H1 (cell line): ENCODE measurements at regions not wholly inside any gene's neighbourhood (a gene's known extent, or its start where the extent isn't known, plus 50 kb on each side); places are given as distances from the start of the nearest gene placed in this dataset.

Experiments
- CTCF ChIA-PET: fragments of 300-600 bp; sonication (Branson Sonifier 250); formaldehyde crosslinking; loops from one replicate; lab custom pipeline; 2021; ENCODE audit not compliant: partially characterized antibody; lab: Charles Lee
- POLR2A ChIA-PET: fragments of 300-600 bp; sonication (Branson Sonifier 250); formaldehyde crosslinking; loops from one replicate; lab custom pipeline; 2021; ENCODE audit warnings: inconsistent platforms; ENCODE audit not compliant: partially characterized antibody; lab: Charles Lee
- DNase-seq, 2 experiments: peaks; one replicate each; pipeline versions ENCODE4 v3.0.0 to v3.0.0-alpha.2; 2010 to 2022; ENCODE audit warnings: low spot score in 2 of 2, low read depth in 1 of 2, mixed read lengths in 1 of 2
- FAIRE-seq: peaks from 2 replicates; lab custom pipeline; 2011; peaks lifted over from hg19 to GRCh38; lab: Jason Lieb, UNC
- H2AFZ ChIP-seq: 2 replicates; pipeline ENCODE4 v1.8.1; 2012; ENCODE audit warnings: low read length, inconsistent platforms
- H2AK5ac ChIP-seq: 2 replicates; pipeline ENCODE4 v1.6.1; 2013; ENCODE audit warnings: low read depth, low read length
- H2BK120ac ChIP-seq: replicated peaks from 2 replicates; pipeline ENCODE3; 2013; ENCODE audit warnings: low read depth, low read length, inconsistent platforms
- H2BK12ac ChIP-seq: 2 replicates; pipeline ENCODE4 v1.6.1; 2013; ENCODE audit warnings: low read depth, low read length
- H2BK15ac ChIP-seq: 2 replicates; pipeline ENCODE4 v1.6.1; 2013; ENCODE audit warnings: low read length
- H2BK20ac ChIP-seq: 2 replicates; pipeline ENCODE4 v1.6.1; 2013; ENCODE audit warnings: low read length
- H2BK5ac ChIP-seq: 2 replicates; pipeline ENCODE4 v1.6.1; 2013; ENCODE audit warnings: low read depth, low read length
- H3K14ac ChIP-seq: 2 replicates; pipeline ENCODE4 v1.6.1; 2013; ENCODE audit warnings: inconsistent platforms; ENCODE audit not compliant: insufficient read length
- H3K18ac ChIP-seq: 2 replicates; pipeline ENCODE4 v1.6.1; 2013; ENCODE audit warnings: low read length; ENCODE audit errors: extremely low read depth
- H3K23ac ChIP-seq: 2 replicates; pipeline ENCODE4 v1.6.1; 2013; ENCODE audit warnings: inconsistent platforms; ENCODE audit not compliant: insufficient read length
- H3K23me2 ChIP-seq: 2 replicates; pipeline ENCODE4 v1.6.1; 2013; ENCODE audit warnings: low read depth, low read length
- H3K27ac ChIP-seq: 2 replicates; pipeline ENCODE4 v1.6.1; 2011; ENCODE audit warnings: low read depth, low read length, inconsistent platforms
- H3K27me3 ChIP-seq, 4 experiments: replicated peaks in 1 of 4; 1 replicate in 1 of 4; 2 replicates in 3 of 4; pipeline versions ENCODE4 v1.6.1 to v1.8.1; 2011 to 2013; ENCODE audit warnings: low read length in 3 of 4, mild to moderate bottlenecking in 3 of 4, inconsistent platforms in 2 of 4, mixed read lengths in 2 of 4, moderate library complexity in 1 of 4; ENCODE audit not compliant: control insufficient read depth in 3 of 4, insufficient read depth in 3 of 4; ENCODE audit errors: extremely low read depth in 1 of 4
- H3K36me3 ChIP-seq, 4 experiments: 2 replicates each; pipeline versions ENCODE4 v1.6.1 to v1.8.1; 2011 to 2013; ENCODE audit warnings: mild to moderate bottlenecking in 4 of 4, low read length in 3 of 4, moderate library complexity in 2 of 4, control low read depth in 1 of 4, inconsistent platforms in 1 of 4; ENCODE audit not compliant: insufficient read depth in 4 of 4, control insufficient read depth in 2 of 4
- H3K4ac ChIP-seq: replicated peaks from 2 replicates; pipeline ENCODE3; 2013; ENCODE audit warnings: low read length, low read depth, mixed read lengths, inconsistent platforms; ENCODE audit not compliant: insufficient read length
- H3K4me1 ChIP-seq, 4 experiments: replicated peaks in 1 of 4; 1 replicate in 1 of 4; 2 replicates in 3 of 4; pipeline versions ENCODE4 v1.6.1 to v1.8.1; 2011 to 2013; ENCODE audit warnings: low read length in 3 of 4, inconsistent platforms in 2 of 4, mixed read lengths in 1 of 4; ENCODE audit not compliant: insufficient read depth in 4 of 4, control insufficient read depth in 3 of 4
- H3K4me2 ChIP-seq, 2 experiments: 2 replicates each; pipeline versions ENCODE4 v1.6.1 to v1.8.1; 2011 to 2013; ENCODE audit warnings: low read depth in 2 of 2, low read length in 2 of 2, control low read depth in 1 of 2, inconsistent platforms in 1 of 2, mild to moderate bottlenecking in 1 of 2; ENCODE audit not compliant: insufficient read depth in 1 of 2
- H3K4me3 ChIP-seq, 4 experiments: fragments of 200-600, 300-600 bp in 1 of 4; sonication (generic), shearing (Covaris generic), sonication (Bioruptor Twin) in 1 of 4; 2 replicates each; pipeline versions ENCODE4 v1.5.1 to v1.8.1; 2011 to 2016; ENCODE audit warnings: low read length in 4 of 4, low read depth in 3 of 4, control low read depth in 2 of 4, inconsistent platforms in 2 of 4, mild to moderate bottlenecking in 2 of 4, mixed read lengths in 1 of 4, moderate library complexity in 1 of 4; ENCODE audit not compliant: insufficient read depth in 2 of 4; ENCODE audit errors: extremely low read depth in 1 of 4
- H3K56ac ChIP-seq: replicated peaks from 2 replicates; pipeline ENCODE3; 2013; ENCODE audit warnings: low read depth, mild to moderate bottlenecking, mixed read lengths, low read length, inconsistent platforms; ENCODE audit not compliant: insufficient read length
- H3K79me1 ChIP-seq: 2 replicates; pipeline ENCODE4 v1.6.1; 2013; ENCODE audit warnings: low read depth, low read length, control low read depth
- H3K79me2 ChIP-seq, 2 experiments: 2 replicates each; pipeline versions ENCODE4 v1.6.1 to v1.8.1; 2012 to 2013; ENCODE audit warnings: low read length in 2 of 2, mild to moderate bottlenecking in 2 of 2, inconsistent platforms in 1 of 2; ENCODE audit not compliant: insufficient read depth in 2 of 2, control insufficient read depth in 1 of 2
- H3K9ac ChIP-seq, 4 experiments: replicated peaks in 1 of 4; 1 replicate in 1 of 4; 2 replicates in 3 of 4; pipeline versions ENCODE4 v1.6.1 to v1.8.1; 2011 to 2013; ENCODE audit warnings: low read depth in 3 of 4, low read length in 3 of 4, control low read depth in 2 of 4, mild to moderate bottlenecking in 2 of 4, moderate library complexity in 2 of 4, inconsistent platforms in 1 of 4; ENCODE audit errors: extremely low read depth in 1 of 4
- H3K9me3 ChIP-seq, 2 experiments: 2 replicates each; pipeline versions ENCODE4 v1.6.1 to v1.8.1; 2012 to 2013; ENCODE audit warnings: mild to moderate bottlenecking in 2 of 2, moderate library complexity in 2 of 2, control low read depth in 1 of 2, inconsistent platforms in 1 of 2, low read depth in 1 of 2, low read length in 1 of 2, mixed read lengths in 1 of 2; ENCODE audit not compliant: insufficient read depth in 2 of 2
- H4K20me1 ChIP-seq, 2 experiments: replicated peaks in 1 of 2; 2 replicates each; pipeline versions ENCODE3 to v1.8.1; 2011 to 2013; ENCODE audit warnings: inconsistent platforms in 2 of 2, low read length in 2 of 2, mild to moderate bottlenecking in 1 of 2; ENCODE audit not compliant: insufficient read depth in 2 of 2, control insufficient read depth in 1 of 2
- H4K5ac ChIP-seq: 2 replicates; pipeline ENCODE4 v1.6.1; 2013; ENCODE audit warnings: low read length, low read depth, mixed read lengths, inconsistent platforms; ENCODE audit not compliant: insufficient read length
- H4K8ac ChIP-seq: 2 replicates; pipeline ENCODE4 v1.8.0; 2013; ENCODE audit warnings: mild to moderate bottlenecking, moderate library complexity, low read length, inconsistent platforms; ENCODE audit not compliant: insufficient read depth; ENCODE audit errors: extremely low read depth
- H4K91ac ChIP-seq: replicated peaks from 2 replicates; pipeline ENCODE3; 2013; ENCODE audit warnings: low read length, mixed read lengths, inconsistent platforms; ENCODE audit not compliant: insufficient read length
- BCL11A ChIP-seq, 2 experiments: IDR thresholded peaks; one replicate each; pipeline ENCODE4 v1.6.1; 2011; ENCODE audit warnings: low read depth in 2 of 2, low read length in 2 of 2, mild to moderate bottlenecking in 2 of 2
- BRCA1 ChIP-seq: IDR thresholded peaks from 2 replicates; pipeline ENCODE4 v1.6.1; 2012; ENCODE audit warnings: low read depth, low read length, improper control_type of control experiment
- EP300 ChIP-seq, 2 experiments: IDR thresholded peaks; 1 replicate in 1 of 2; 2 replicates in 1 of 2; pipeline ENCODE4 v1.6.1; 2011 to 2012; ENCODE audit warnings: low read depth in 2 of 2, low read length in 2 of 2, mild to moderate bottlenecking in 2 of 2, borderline replicate concordance in 1 of 2, inconsistent platforms in 1 of 2, moderate library complexity in 1 of 2
- EZH2 ChIP-seq: fragments of 200-600 bp; sonication (generic); IDR thresholded peaks from 2 replicates; pipeline ENCODE4 v1.7.1; 2012; ENCODE audit warnings: low read depth, mild to moderate bottlenecking, moderate library complexity, low read length, inconsistent platforms; ENCODE audit not compliant: severe bottlenecking
- GTF2F1 ChIP-seq: IDR thresholded peaks from 2 replicates; pipeline ENCODE4 v1.6.1; 2012; ENCODE audit warnings: low read depth, low read length, improper control_type of control experiment, borderline replicate concordance
- JUN ChIP-seq: IDR thresholded peaks from 2 replicates; pipeline ENCODE4 v1.6.1; 2011; ENCODE audit warnings: low read depth, mild to moderate bottlenecking, improper control_type of control experiment, low read length
- RBBP5 ChIP-seq: IDR thresholded peaks from 2 replicates; pipeline ENCODE4 v1.7.1; 2012; ENCODE audit warnings: low read depth, mild to moderate bottlenecking, inconsistent platforms, low read length, moderate library complexity, borderline replicate concordance
- RXRA ChIP-seq: IDR thresholded peaks from 2 replicates; pipeline ENCODE4 v1.6.1; 2011; ENCODE audit warnings: low read depth, mild to moderate bottlenecking, low read length, moderate library complexity; ENCODE audit not compliant: insufficient read depth
- SIRT6 ChIP-seq: IDR thresholded peaks from one replicate; pipeline ENCODE4 v1.7.1; 2012; ENCODE audit warnings: low read length, inconsistent platforms
- SIX5 ChIP-seq: IDR thresholded peaks from 2 replicates; pipeline ENCODE4 v1.6.1; 2011; ENCODE audit warnings: mild to moderate bottlenecking, low read depth, low read length
- SUZ12 ChIP-seq: fragments of 200-600 bp; sonication (generic); IDR thresholded peaks from 2 replicates; pipeline ENCODE4 v1.6.1; 2012; ENCODE audit warnings: mild to moderate bottlenecking, inconsistent platforms, low read length, moderate library complexity, mixed read lengths
- TAF7 ChIP-seq: optimal IDR thresholded peaks from 2 replicates; pipeline ENCODE3; 2011; ENCODE audit warnings: low read depth, mild to moderate bottlenecking, inconsistent platforms, low read length, moderate library complexity, borderline replicate concordance
- TBP ChIP-seq: IDR thresholded peaks from 2 replicates; pipeline ENCODE4 v1.6.1; 2011; ENCODE audit warnings: low read depth, low read length, improper control_type of control experiment
- USF2 ChIP-seq: IDR thresholded peaks from 2 replicates; pipeline ENCODE4 v1.6.1; 2011; ENCODE audit warnings: low read length, improper control_type of control experiment
- WGBS, 2 experiments: shearing (Covaris generic) in 1 of 2; methylation state at CpG; one replicate each; pipeline versions ENCODE4 v1.1.6 to v1.1.7; 2013 to 2015; ENCODE audit warnings: low lambda C conversion rate in 2 of 2, mixed read lengths in 2 of 2, inconsistent platforms in 1 of 2, low coverage in 1 of 2, missing lambda C conversion rate in 1 of 2; ENCODE audit not compliant: insufficient replicate concordance in 2 of 2, insufficient coverage in 1 of 2, insufficient read length in 1 of 2; ENCODE audit errors: extremely low coverage in 1 of 2, missing lambda C conversion rate in 1 of 2; 5-methylcytosine and 5-hydroxymethylcytosine counted together

GRCh38 chr2:200146501-200146900 is 160.0 kb upstream of the SPATS2L start:
- peaks cover 0 to 3% (median 1%) of the 10 kb centered on the region in 4 experiments; a peak in 1 of 8 replicates for H3K36me3 ChIP-seq
- H2BK5ac ChIP-seq = no peak overlapping the region
- 91% methylated on average over 3 of the region's 3 CpGs; no CpG with 5 or more reads in 1 of the 2 experiments for WGBS, 2 experiments
- no peaks in the 10 kb centered on the region for H3K23me2 ChIP-seq
- FAIRE-seq = no peak
- H4K20me1 ChIP-seq = no peaks in the 10 kb centered on the region
- H2BK120ac ChIP-seq = no peak overlapping the region
- peaks cover 21 to 27% of the 10 kb centered on the region in 2 experiments for H3K9me3 ChIP-seq
- H3K18ac ChIP-seq = no peak overlapping the region
- no peak overlapping the region for H2AFZ ChIP-seq
- H3K23ac ChIP-seq = no peak overlapping the region
- no peak overlapping the region for H3K27ac ChIP-seq
- H3K4me3 ChIP-seq = no peak overlapping the region
- no peak overlapping the region for H3K14ac ChIP-seq
- ChIA-PET POLR2A (no interaction called here), CTCF (no interaction called here)
- H2BK20ac ChIP-seq = no peak overlapping the region
- no peak overlapping the region for H3K4ac ChIP-seq
- H2BK15ac ChIP-seq = no peak overlapping the region
- H3K4me2 ChIP-seq = no peak overlapping the region
- no peak for DNase-seq
- no peak overlapping the region for H3K9ac ChIP-seq
- no peak overlapping the region for H4K8ac ChIP-seq
- H2AK5ac ChIP-seq = no peak overlapping the region
- H3K56ac ChIP-seq = no peak overlapping the region
- peaks cover 0 to 1% (median 0%) of the 10 kb centered on the region in 4 experiments; a peak in 1 of 7 replicates for H3K27me3 ChIP-seq
- no peaks in the 10 kb centered on the region for H3K79me1 ChIP-seq
- H4K91ac ChIP-seq = no peak overlapping the region
- H3K4me1 ChIP-seq = no peaks in the 10 kb centered on the region
- no peaks in the 10 kb centered on the region for H3K79me2 ChIP-seq
- no peak overlapping the region for H2BK12ac ChIP-seq
- H4K5ac ChIP-seq = no peak overlapping the region
- TF ChIP-seq USF2 (no peak), SIX5 (no peak), BRCA1 (no peak), SIRT6 (no peak), BCL11A (IDR thresholded peaks at IDR 0.05; ENCODE audit: low read depth in 2 of 2, low read length in 2 of 2) (no peak), EP300 (IDR thresholded peaks at IDR 0.05; ENCODE audit: borderline replicate concordance in 1 of 2, low read depth in 2 of 2, low read length in 2 of 2) (no peak), SUZ12 (no peak), GTF2F1 (no peak), TBP (no peak), TAF7 (no peak), JUN (no peak), RBBP5 (no peak), EZH2 (no peak), RXRA (no peak)
